Smooth muscle cell (in vitro differentiated cells): ENCODE measurements at regions not wholly inside any gene's neighbourhood (a gene's known extent, or its start where the extent isn't known, plus 50 kb on each side); places are given as distances from the start of the nearest gene placed in this dataset.

ENCODE experiments used
- DNase-seq: peaks from one replicate; lab custom pipeline; 2025; ENCODE audit not compliant: unreplicated experiment; lab: John Stamatoyannopoulos, UW
- H2AFZ ChIP-seq: fragments of 200-600 bp; sonication (generic); 2 replicates; pipeline ENCODE4 v1.6.0; 2016; ENCODE audit warnings: antibody characterized with exemption, low read depth, mild to moderate bottlenecking
- H3F3A ChIP-seq: fragments of 200-600 bp; sonication (generic); 2 replicates; pipeline ENCODE4 v1.6.0; 2017; ENCODE audit warnings: antibody characterized with exemption, low read depth
- H3K27ac ChIP-seq: fragments of 200-600 bp; sonication (generic); 2 replicates; pipeline ENCODE4 v1.5.1; 2016; ENCODE audit warnings: low read depth, mild to moderate bottlenecking
- H3K27me3 ChIP-seq: fragments of 200-600 bp; sonication (generic); 2 replicates; pipeline ENCODE4 v1.6.1; 2016; ENCODE audit warnings: low read depth, mild to moderate bottlenecking
- H3K36me3 ChIP-seq: fragments of 200-600 bp; sonication (generic); 2 replicates; pipeline ENCODE4 v1.5.1; 2016; ENCODE audit warnings: low read depth
- H3K4me1 ChIP-seq: fragments of 200-600 bp; sonication (generic); 2 replicates; pipeline ENCODE4 v1.5.1; 2016; ENCODE audit warnings: low read depth
- H3K4me2 ChIP-seq: fragments of 200-600 bp; sonication (generic); 2 replicates; pipeline ENCODE4 v1.6.0; 2016; ENCODE audit warnings: mild to moderate bottlenecking
- H3K4me3 ChIP-seq: fragments of 200-600 bp; sonication (generic); 2 replicates; pipeline ENCODE4 v1.5.1; 2016; ENCODE audit warnings: mild to moderate bottlenecking
- H3K79me2 ChIP-seq: fragments of 200-600 bp; sonication (generic); 2 replicates; pipeline ENCODE4 v1.6.0; 2016; ENCODE audit warnings: low read depth, mild to moderate bottlenecking
- H3K9ac ChIP-seq: fragments of 200-600 bp; sonication (generic); 2 replicates; pipeline ENCODE4 v1.6.0; 2016; ENCODE audit warnings: low read depth
- H3K9me3 ChIP-seq: fragments of 200-600 bp; sonication (generic); replicated peaks from 2 replicates; pipeline ENCODE4 v1.5.1; 2016; ENCODE audit warnings: low read depth
- H4K20me1 ChIP-seq: fragments of 200-600 bp; sonication (generic); 2 replicates; pipeline ENCODE4 v1.6.0; 2016; ENCODE audit warnings: low read depth
- WGBS: methylation state at CpG from one replicate; pipeline ENCODE4 v1.1.7; 2016; ENCODE audit warnings: low lambda C conversion rate; 5-methylcytosine and 5-hydroxymethylcytosine counted together
- TF ChIP-seq, protein P1 (sequence below): fragments of 200-600 bp; sonication (generic); IDR thresholded peaks from 2 replicates; pipeline ENCODE4 v1.5.1; 2017; ENCODE audit warnings: borderline replicate concordance, mild to moderate bottlenecking, antibody characterized with exemption; ENCODE audit not compliant: insufficient read depth, poor library complexity, severe bottlenecking

DNA sequence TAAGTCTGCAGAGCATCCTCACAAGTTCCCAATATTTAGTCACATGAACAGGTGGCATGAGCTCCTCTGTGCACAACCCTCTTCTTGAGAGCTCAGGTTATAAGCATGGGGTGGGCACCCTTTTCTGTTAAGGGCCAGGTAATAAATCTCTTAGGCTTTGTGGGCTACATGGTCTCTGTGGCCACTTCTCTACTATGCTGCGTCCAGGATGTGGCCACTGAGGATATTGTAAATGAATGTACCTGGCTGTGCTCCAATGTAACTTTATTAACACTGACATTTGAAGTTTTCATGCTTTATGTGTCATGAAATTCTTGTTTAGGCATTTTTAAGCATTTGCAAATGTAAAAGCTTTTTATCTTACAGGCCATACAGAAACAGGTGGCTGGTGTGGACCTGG, 116.8 kb upstream of the ST6GAL2 start:
- no peak overlapping the region for H2AFZ ChIP-seq
- no peaks in the 10 kb centered on the region for H3K79me2 ChIP-seq
- H3K9me3 ChIP-seq, result no peaks in the 10 kb centered on the region
- peaks cover 4% of the 10 kb centered on the region for H3K4me1 ChIP-seq
- no peak for DNase-seq
- TF ChIP-seq, protein P1, sequence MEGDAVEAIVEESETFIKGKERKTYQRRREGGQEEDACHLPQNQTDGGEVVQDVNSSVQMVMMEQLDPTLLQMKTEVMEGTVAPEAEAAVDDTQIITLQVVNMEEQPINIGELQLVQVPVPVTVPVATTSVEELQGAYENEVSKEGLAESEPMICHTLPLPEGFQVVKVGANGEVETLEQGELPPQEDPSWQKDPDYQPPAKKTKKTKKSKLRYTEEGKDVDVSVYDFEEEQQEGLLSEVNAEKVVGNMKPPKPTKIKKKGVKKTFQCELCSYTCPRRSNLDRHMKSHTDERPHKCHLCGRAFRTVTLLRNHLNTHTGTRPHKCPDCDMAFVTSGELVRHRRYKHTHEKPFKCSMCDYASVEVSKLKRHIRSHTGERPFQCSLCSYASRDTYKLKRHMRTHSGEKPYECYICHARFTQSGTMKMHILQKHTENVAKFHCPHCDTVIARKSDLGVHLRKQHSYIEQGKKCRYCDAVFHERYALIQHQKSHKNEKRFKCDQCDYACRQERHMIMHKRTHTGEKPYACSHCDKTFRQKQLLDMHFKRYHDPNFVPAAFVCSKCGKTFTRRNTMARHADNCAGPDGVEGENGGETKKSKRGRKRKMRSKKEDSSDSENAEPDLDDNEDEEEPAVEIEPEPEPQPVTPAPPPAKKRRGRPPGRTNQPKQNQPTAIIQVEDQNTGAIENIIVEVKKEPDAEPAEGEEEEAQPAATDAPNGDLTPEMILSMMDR, result no peak
- no peaks in the 10 kb centered on the region for H3K36me3 ChIP-seq
- H4K20me1 ChIP-seq, result no peaks in the 10 kb centered on the region
- peak overlapping the region; percentile 49 for H3K4me2 ChIP-seq
- WGBS, result 57% methylated on average over 1 of the region's 1 CpG
- H3K27me3 ChIP-seq, result no peaks in the 10 kb centered on the region
- no peak overlapping the region for H3K9ac ChIP-seq
- no peaks in the 10 kb centered on the region for H3F3A ChIP-seq
- no peak overlapping the region for H3K4me3 ChIP-seq
- peak overlapping the region; percentile 67 for H3K27ac ChIP-seq

DNA sequence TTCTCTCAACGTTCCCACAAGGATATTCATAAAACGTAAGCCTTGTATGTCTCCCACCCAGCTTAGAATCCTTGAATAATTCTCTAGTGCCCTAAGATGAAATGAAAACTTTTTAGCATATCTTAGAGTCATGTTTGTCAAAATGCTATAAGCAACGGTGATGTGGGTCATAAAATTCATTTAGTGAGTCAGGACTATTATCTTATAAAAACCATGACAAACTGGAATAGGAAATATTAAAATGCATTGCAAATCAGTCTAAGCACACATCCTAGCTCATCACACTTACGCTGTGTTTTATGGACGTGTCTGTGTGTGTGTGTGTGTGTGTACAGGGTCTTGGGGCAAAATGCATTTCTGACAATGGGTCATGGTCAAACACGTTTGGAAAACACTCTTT, 119.9 kb upstream of the ST6GAL2 start:
- no peaks in the 10 kb centered on the region for H4K20me1 ChIP-seq
- WGBS, result 80% methylated on average over 6 of the region's 6 CpGs
- no peaks in the 10 kb centered on the region for H3K9me3 ChIP-seq
- no peak for DNase-seq
- H2AFZ ChIP-seq, result peak overlapping the region; percentile 60
- H3K36me3 ChIP-seq, result no peaks in the 10 kb centered on the region
- peaks cover 4% of the 10 kb centered on the region for H3K4me1 ChIP-seq
- no peaks in the 10 kb centered on the region for H3K79me2 ChIP-seq
- no peak overlapping the region for H3K4me2 ChIP-seq
- H3K9ac ChIP-seq, result no peak overlapping the region
- TF ChIP-seq, protein P1, result no peak
- H3K27me3 ChIP-seq, result no peaks in the 10 kb centered on the region
- no peaks in the 10 kb centered on the region for H3F3A ChIP-seq
- no peak overlapping the region for H3K27ac ChIP-seq
- H3K4me3 ChIP-seq, result no peak overlapping the region

DNA sequence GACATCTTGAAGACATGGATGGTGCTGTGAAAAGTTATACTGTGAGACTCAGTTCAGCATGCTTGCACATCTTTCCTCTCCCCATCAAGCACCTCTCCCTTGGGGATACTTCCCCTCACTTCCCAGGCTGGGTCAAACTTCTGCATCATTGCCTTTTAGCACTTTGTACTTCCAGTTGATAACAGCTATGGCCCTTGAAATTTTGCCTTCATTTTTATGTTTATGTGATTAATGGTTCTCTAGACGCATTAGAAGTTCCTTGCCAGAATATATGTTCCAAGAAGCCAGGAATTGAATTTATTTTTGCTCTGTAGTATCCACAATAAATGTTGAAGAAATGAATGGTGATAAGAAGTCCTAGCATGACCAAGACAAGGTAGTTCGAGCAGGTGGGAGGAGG, 120.9 kb upstream of the ST6GAL2 start:
- H3K9ac ChIP-seq, result no peak overlapping the region
- no peak overlapping the region for H3K4me2 ChIP-seq
- no peaks in the 10 kb centered on the region for H3K36me3 ChIP-seq
- TF ChIP-seq, protein P1, result no peak
- no peak for DNase-seq
- 92% methylated on average over 2 of the region's 2 CpGs for WGBS
- no peaks in the 10 kb centered on the region for H3F3A ChIP-seq
- H4K20me1 ChIP-seq, result no peaks in the 10 kb centered on the region
- no peak overlapping the region for H2AFZ ChIP-seq
- H3K27me3 ChIP-seq, result no peaks in the 10 kb centered on the region
- no peak overlapping the region for H3K4me3 ChIP-seq
- H3K4me1 ChIP-seq, result peaks cover 4% of the 10 kb centered on the region
- no peak overlapping the region for H3K27ac ChIP-seq
- no peaks in the 10 kb centered on the region for H3K79me2 ChIP-seq
- no peaks in the 10 kb centered on the region for H3K9me3 ChIP-seq

DNA sequence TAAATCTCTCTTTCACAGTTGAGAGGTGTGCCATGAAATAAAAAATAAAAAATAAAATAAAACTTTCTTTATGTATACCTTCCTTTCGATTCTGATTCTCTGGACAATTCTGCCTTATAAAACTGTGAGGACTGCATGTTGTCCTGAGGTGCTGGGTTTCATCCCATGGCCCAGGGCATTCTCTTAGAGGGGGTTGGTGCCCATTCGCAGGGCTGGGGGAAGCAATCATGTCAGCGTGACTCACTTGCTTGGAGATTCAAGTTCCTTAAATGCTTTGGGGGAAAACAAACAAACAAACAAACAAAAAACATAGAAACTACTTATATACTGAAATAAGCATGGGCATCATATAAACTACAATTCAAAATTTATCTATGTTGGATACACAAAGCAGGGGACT, 122.0 kb upstream of the ST6GAL2 start:
- WGBS, result 86% methylated on average over 3 of the region's 3 CpGs
- Histone ChIP-seq H3K4me3 (no peak overlapping the region), H3K4me1 (peaks cover 4% of the 10 kb centered on the region), H3K4me2 (no peak overlapping the region), H3K36me3 (no peaks in the 10 kb centered on the region), H3K9me3 (no peaks in the 10 kb centered on the region), H2AFZ (no peak overlapping the region), H3K27me3 (no peaks in the 10 kb centered on the region), H4K20me1 (no peaks in the 10 kb centered on the region), H3K27ac (no peak overlapping the region), H3K79me2 (no peaks in the 10 kb centered on the region), H3F3A (no peaks in the 10 kb centered on the region), H3K9ac (no peak overlapping the region)
- TF ChIP-seq, protein P1, result no peak
- no peak for DNase-seq
